ENCODE measurements at regions not wholly inside any gene's neighbourhood (a gene's known extent, or its start where the extent isn't known, plus 50 kb on each side); places are given as distances from the start of the nearest gene placed in this dataset.

DNA sequence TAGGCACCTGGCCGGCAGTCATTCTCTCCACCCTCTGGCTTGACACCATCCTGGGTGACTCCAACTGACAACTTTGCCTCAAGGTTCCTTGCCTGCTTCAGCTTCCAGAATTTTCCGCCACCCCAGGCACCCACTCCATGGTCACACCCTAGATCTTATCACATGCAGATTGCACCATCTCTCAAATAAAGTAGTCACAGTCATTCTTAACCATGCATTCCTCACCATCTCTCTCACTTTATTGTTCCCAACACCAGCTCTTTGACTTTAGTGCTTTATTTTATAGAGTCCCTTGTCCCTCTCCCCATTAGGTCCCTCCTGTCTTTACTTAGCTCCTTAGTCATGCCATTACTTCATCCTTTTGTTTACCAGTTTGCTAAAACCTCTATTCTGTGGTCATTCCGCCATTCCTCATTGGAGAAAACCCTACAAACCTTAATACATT, 351.7 kb downstream of the SPRY2 start:
- FAIRE-seq (peak; percentile 88), DNase-seq (ENCODE audit: low read depth, low spot score) (peak; percentile 49)
- H3K4me2 ChIP-seq (ENCODE audit: control insufficient read depth, extremely low read depth, insufficient read depth, low read depth, low read length), result peak overlapping the region; percentile 46
- peak overlapping the region; percentile 81 for H3K27ac ChIP-seq (ENCODE audit: control insufficient read depth, insufficient read depth, low read length)
- no peaks in the 10 kb centered on the region for H3K79me2 ChIP-seq (ENCODE audit: control insufficient read depth, insufficient read depth, low read length)
- H3K9me1 ChIP-seq (ENCODE audit: control insufficient read depth, extremely low read depth, insufficient read depth, low read length), result no peaks in the 10 kb centered on the region
- dilution Hi-C loops (cut with MboI; ENCODE audit: extremely low pct_ligation_motif_present, low sequenced_read_pairs), result no loop called here
- peaks cover 38% of the 10 kb centered on the region for H3K4me1 ChIP-seq (ENCODE audit: control insufficient read depth, extremely low read depth, insufficient read depth, low read length)
- H3K36me3 ChIP-seq (ENCODE audit: control insufficient read depth in 2 of 2, extremely low read depth in 1 of 2, insufficient read depth in 2 of 2, low read length in 2 of 2), result no peaks in the 10 kb centered on the region
- H4K20me1 ChIP-seq (ENCODE audit: control insufficient read depth, extremely low read depth, insufficient read depth, low read length), result no peaks in the 10 kb centered on the region
- no peak overlapping the region for H3K9ac ChIP-seq (ENCODE audit: control insufficient read depth, extremely low read depth, insufficient read depth, low read length)
- H2AFZ ChIP-seq (ENCODE audit: control insufficient read depth, low read length), result peak overlapping the region; percentile 4
- H3K9me3 ChIP-seq (ENCODE audit: control insufficient read depth, low read depth, low read length), result no peaks in the 10 kb centered on the region
- no peaks in the 10 kb centered on the region for H3K27me3 ChIP-seq (ENCODE audit: control insufficient read depth, extremely low read depth, insufficient read depth, low read length)
- no peak overlapping the region for H3K4me3 ChIP-seq (ENCODE audit: control insufficient read depth in 2 of 3, extremely low read depth in 1 of 3, insufficient read depth in 2 of 3, low read depth in 1 of 3, low read length in 3 of 3)
- TF ChIP-seq EZH2 (IDR thresholded peaks at IDR 0.05; ENCODE audit: low read length), result no peak
- TF ChIP-seq, protein P1, sequence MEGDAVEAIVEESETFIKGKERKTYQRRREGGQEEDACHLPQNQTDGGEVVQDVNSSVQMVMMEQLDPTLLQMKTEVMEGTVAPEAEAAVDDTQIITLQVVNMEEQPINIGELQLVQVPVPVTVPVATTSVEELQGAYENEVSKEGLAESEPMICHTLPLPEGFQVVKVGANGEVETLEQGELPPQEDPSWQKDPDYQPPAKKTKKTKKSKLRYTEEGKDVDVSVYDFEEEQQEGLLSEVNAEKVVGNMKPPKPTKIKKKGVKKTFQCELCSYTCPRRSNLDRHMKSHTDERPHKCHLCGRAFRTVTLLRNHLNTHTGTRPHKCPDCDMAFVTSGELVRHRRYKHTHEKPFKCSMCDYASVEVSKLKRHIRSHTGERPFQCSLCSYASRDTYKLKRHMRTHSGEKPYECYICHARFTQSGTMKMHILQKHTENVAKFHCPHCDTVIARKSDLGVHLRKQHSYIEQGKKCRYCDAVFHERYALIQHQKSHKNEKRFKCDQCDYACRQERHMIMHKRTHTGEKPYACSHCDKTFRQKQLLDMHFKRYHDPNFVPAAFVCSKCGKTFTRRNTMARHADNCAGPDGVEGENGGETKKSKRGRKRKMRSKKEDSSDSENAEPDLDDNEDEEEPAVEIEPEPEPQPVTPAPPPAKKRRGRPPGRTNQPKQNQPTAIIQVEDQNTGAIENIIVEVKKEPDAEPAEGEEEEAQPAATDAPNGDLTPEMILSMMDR (optimal IDR thresholded peaks at IDR 0.05 in 1 of 3, IDR thresholded peaks at IDR 0.05 in 1 of 3, conservative IDR thresholded peaks at IDR 0.05 in 1 of 3; ENCODE audit: extremely low read depth in 1 of 3, insufficient read depth in 2 of 3, low read length in 3 of 3), result no peak

GRCh38 chr13:79988573-79988972, 352.4 kb downstream of the SPRY2 start:
- Histone ChIP-seq H3K4me1 (ENCODE audit: control insufficient read depth, extremely low read depth, insufficient read depth, low read length) (peaks cover 38% of the 10 kb centered on the region), H2AFZ (ENCODE audit: control insufficient read depth, low read length) (peak overlapping the region; percentile 35), H4K20me1 (ENCODE audit: control insufficient read depth, extremely low read depth, insufficient read depth, low read length) (no peaks in the 10 kb centered on the region), H3K36me3 (ENCODE audit: control insufficient read depth in 2 of 2, extremely low read depth in 1 of 2, insufficient read depth in 2 of 2, low read length in 2 of 2) (no peaks in the 10 kb centered on the region), H3K27me3 (ENCODE audit: control insufficient read depth, extremely low read depth, insufficient read depth, low read length) (no peaks in the 10 kb centered on the region), H3K9me1 (ENCODE audit: control insufficient read depth, extremely low read depth, insufficient read depth, low read length) (no peaks in the 10 kb centered on the region), H3K27ac (ENCODE audit: control insufficient read depth, insufficient read depth, low read length) (peak overlapping the region; percentile 81), H3K4me2 (ENCODE audit: control insufficient read depth, extremely low read depth, insufficient read depth, low read depth, low read length) (peak overlapping the region; percentile 46), H3K9me3 (ENCODE audit: control insufficient read depth, low read depth, low read length) (no peaks in the 10 kb centered on the region), H3K4me3 (ENCODE audit: control insufficient read depth in 2 of 3, extremely low read depth in 1 of 3, insufficient read depth in 2 of 3, low read depth in 1 of 3, low read length in 3 of 3) (no peak overlapping the region), H3K79me2 (ENCODE audit: control insufficient read depth, insufficient read depth, low read length) (no peaks in the 10 kb centered on the region), H3K9ac (ENCODE audit: control insufficient read depth, extremely low read depth, insufficient read depth, low read length) (no peak overlapping the region)
- DNase-seq (ENCODE audit: low read depth, low spot score) (no peak), FAIRE-seq (peak; percentile 73)
- dilution Hi-C loops (cut with MboI; ENCODE audit: extremely low pct_ligation_motif_present, low sequenced_read_pairs), result no loop called here
- TF ChIP-seq EZH2 (IDR thresholded peaks at IDR 0.05; ENCODE audit: low read length), result no peak
- TF ChIP-seq, protein P1 (optimal IDR thresholded peaks at IDR 0.05 in 1 of 3, IDR thresholded peaks at IDR 0.05 in 1 of 3, conservative IDR thresholded peaks at IDR 0.05 in 1 of 3; ENCODE audit: extremely low read depth in 1 of 3, insufficient read depth in 2 of 3, low read length in 3 of 3), result no peak

Measured in keratinocyte (primary cell).